K562 (cell line): ENCODE measurements at regions not wholly inside any gene's neighbourhood (a gene's known extent, or its start where the extent isn't known, plus 50 kb on each side); places are given as distances from the start of the nearest gene placed in this dataset.

Experiments used
- ATAC-seq: fragments of 200-7000 bp; cut with Tn5 transposase; 3 replicates; pipeline ENCODE4 v1.9.1; 2020; ENCODE audit warnings: moderate library complexity
- BruUV-seq: library from RNA; stranded (reverse); fragments of 400-500 nt; replicated peaks from 2 replicates; lab custom pipeline; 2021; lab: Mats Ljungman, UMichigan
- CTCF ChIA-PET: fragments of 300-600 bp; formaldehyde crosslinking; extraction: SDS; loops from one replicate; lab custom pipeline; 2021; ENCODE audit warnings: low intra/inter-chr PET ratio; lab: Yijun Ruan, JAX
- POLR2A ChIA-PET: fragments of 300-600, 350-650 bp; sonication (Branson Sonifier 250); formaldehyde crosslinking; extraction: SDS; loops from one replicate; lab custom pipeline; 2021; ENCODE audit warnings: antibody characterized with exemption, inconsistent platforms; lab: Yijun Ruan, JAX
- DNase-seq, 4 experiments: peaks; one replicate each; pipeline versions ENCODE4 v3.0.0 to v3.0.0-alpha.2; 2011 to 2018; ENCODE audit warnings: low spot score in 3 of 4, mixed read lengths in 3 of 4; ENCODE audit errors: extremely low read depth in 1 of 4
- FAIRE-seq: peaks from 2 replicates; lab custom pipeline; 2011; peaks lifted over from hg19 to GRCh38; lab: Jason Lieb, UNC
- H2AFZ ChIP-seq: 2 replicates; pipeline ENCODE4 v1.6.0; 2011; ENCODE audit warnings: low read depth, low read length, control low read depth, inconsistent platforms
- H3K27ac ChIP-seq: fragments of 200-600 bp; 3 replicates; pipeline ENCODE4 v1.8.0; 2011; ENCODE audit warnings: low read depth, mild to moderate bottlenecking, control low read depth, inconsistent platforms, low read length, moderate library complexity, mixed read lengths; ENCODE audit errors: extremely low read depth
- H3K27me3 ChIP-seq, 2 experiments: fragments of 300-600 bp in 1 of 2; 2 replicates in 1 of 2; 3 replicates in 1 of 2; pipeline versions ENCODE4 v1.6.0 to v1.8.0; 2011; ENCODE audit warnings: inconsistent platforms in 2 of 2, low read length in 2 of 2, mild to moderate bottlenecking in 1 of 2, mixed read lengths in 1 of 2, moderate library complexity in 1 of 2; ENCODE audit not compliant: control insufficient read depth in 2 of 2, insufficient read depth in 2 of 2
- H3K36me3 ChIP-seq: fragments of 300-600 bp; 3 replicates; pipeline ENCODE4 v1.8.0; 2011; ENCODE audit warnings: mild to moderate bottlenecking, low read length, inconsistent platforms; ENCODE audit not compliant: control insufficient read depth, insufficient read depth
- H3K4me1 ChIP-seq, 2 experiments: fragments of 200-600 bp in 1 of 2; replicated peaks in 1 of 2; 2 replicates in 1 of 2; 3 replicates in 1 of 2; pipeline versions ENCODE4 v1.5.1 to v1.8.0; 2011; ENCODE audit warnings: inconsistent platforms in 2 of 2, low read length in 2 of 2, mild to moderate bottlenecking in 1 of 2, mixed read lengths in 1 of 2, moderate library complexity in 1 of 2; ENCODE audit not compliant: control insufficient read depth in 2 of 2, insufficient read depth in 2 of 2
- H3K4me2 ChIP-seq: 2 replicates; pipeline ENCODE4 v1.6.1; 2011; ENCODE audit warnings: low read length, control low read depth, inconsistent platforms, mixed read lengths; ENCODE audit not compliant: insufficient read depth
- H3K4me3 ChIP-seq: fragments of 200-600 bp; sonication (generic), shearing (Covaris generic); 2 replicates; pipeline ENCODE4 v1.5.1; 2016; ENCODE audit warnings: control low read depth, inconsistent platforms
- H3K79me2 ChIP-seq: fragments of 200-600 bp; 3 replicates; pipeline ENCODE4 v1.8.0; 2011; ENCODE audit warnings: low read length, inconsistent platforms; ENCODE audit not compliant: control insufficient read depth, insufficient read depth
- H3K9ac ChIP-seq, 2 experiments: 2 replicates each; pipeline versions ENCODE4 v1.6.0 to v1.6.1; 2011; ENCODE audit warnings: low read depth in 2 of 2, low read length in 2 of 2, control low read depth in 1 of 2, inconsistent platforms in 1 of 2, mild to moderate bottlenecking in 1 of 2, mixed read lengths in 1 of 2; ENCODE audit not compliant: insufficient read depth in 1 of 2
- H3K9me1 ChIP-seq: one replicate; pipeline ENCODE4 v1.6.0; 2011; ENCODE audit warnings: inconsistent platforms, mild to moderate bottlenecking, low read length, moderate library complexity; ENCODE audit not compliant: control insufficient read depth, insufficient read depth
- H3K9me3 ChIP-seq: replicated peaks from 2 replicates; pipeline ENCODE4 v1.5.1; 2011; ENCODE audit warnings: low read depth, low read length, inconsistent platforms; ENCODE audit not compliant: control insufficient read depth, insufficient read depth
- H4K20me1 ChIP-seq: replicated peaks from 2 replicates; pipeline ENCODE4 v1.6.1; 2011; ENCODE audit warnings: low read length, inconsistent platforms, mixed read lengths; ENCODE audit not compliant: control insufficient read depth, insufficient read depth
- HDAC8 ChIP-seq: fragments of 450-650 bp; IDR thresholded peaks from 2 replicates; pipeline ENCODE4 v1.6.1; 2016; ENCODE audit warnings: mild to moderate bottlenecking, missing genetic modification characterization, moderate library complexity, missing compliant biosample characterization
- SAP30 ChIP-seq: fragments of 200-600 bp; sonication (generic); IDR thresholded peaks from 2 replicates; pipeline ENCODE4 v1.6.1; 2012; ENCODE audit warnings: borderline replicate concordance, low read depth, mild to moderate bottlenecking, moderate library complexity, low read length, control low read depth, inconsistent platforms; ENCODE audit not compliant: insufficient read depth, poor library complexity, severe bottlenecking
- ZNF124 ChIP-seq: sonication (generic); formaldehyde crosslinking; IDR thresholded peaks from 2 replicates; pipeline ENCODE4 v1.8.1; 2022; ENCODE audit warnings: missing genetic modification reagents
- WGBS: fragments of 100-300 bp; shearing (Covaris generic); methylation state at CpG from one replicate; pipeline ENCODE4 v1.1.6; 2016; ENCODE audit warnings: low coverage, mixed read lengths; ENCODE audit not compliant: insufficient coverage; ENCODE audit errors: missing lambda C conversion rate; 5-methylcytosine and 5-hydroxymethylcytosine counted together
- in situ Hi-C: fragments of 300-500 bp; cut with MboI; formaldehyde crosslinking; loops from 4 replicates; pipeline ENCODE4 v1.15.0; 2018; ENCODE audit warnings: inconsistent platforms, mixed read lengths
- intact Hi-C: fragments of 100-400 bp; cut with micrococcal nuclease; formaldehyde crosslinking; loops from 2 replicates; pipeline ENCODE4 v1.14.2; 2022
- TF ChIP-seq, protein P1 (sequence below): sonication (generic); formaldehyde crosslinking; IDR thresholded peaks from 2 replicates; pipeline ENCODE4 v1.4.0; 2020; ENCODE audit warnings: mild to moderate bottlenecking, missing genetic modification reagents
- TF ChIP-seq, protein P2 (sequence below): sonication (generic); formaldehyde crosslinking; IDR thresholded peaks from 2 replicates; pipeline ENCODE4 v1.8.1; 2023; ENCODE audit warnings: mild to moderate bottlenecking, missing genetic modification reagents

DNA sequence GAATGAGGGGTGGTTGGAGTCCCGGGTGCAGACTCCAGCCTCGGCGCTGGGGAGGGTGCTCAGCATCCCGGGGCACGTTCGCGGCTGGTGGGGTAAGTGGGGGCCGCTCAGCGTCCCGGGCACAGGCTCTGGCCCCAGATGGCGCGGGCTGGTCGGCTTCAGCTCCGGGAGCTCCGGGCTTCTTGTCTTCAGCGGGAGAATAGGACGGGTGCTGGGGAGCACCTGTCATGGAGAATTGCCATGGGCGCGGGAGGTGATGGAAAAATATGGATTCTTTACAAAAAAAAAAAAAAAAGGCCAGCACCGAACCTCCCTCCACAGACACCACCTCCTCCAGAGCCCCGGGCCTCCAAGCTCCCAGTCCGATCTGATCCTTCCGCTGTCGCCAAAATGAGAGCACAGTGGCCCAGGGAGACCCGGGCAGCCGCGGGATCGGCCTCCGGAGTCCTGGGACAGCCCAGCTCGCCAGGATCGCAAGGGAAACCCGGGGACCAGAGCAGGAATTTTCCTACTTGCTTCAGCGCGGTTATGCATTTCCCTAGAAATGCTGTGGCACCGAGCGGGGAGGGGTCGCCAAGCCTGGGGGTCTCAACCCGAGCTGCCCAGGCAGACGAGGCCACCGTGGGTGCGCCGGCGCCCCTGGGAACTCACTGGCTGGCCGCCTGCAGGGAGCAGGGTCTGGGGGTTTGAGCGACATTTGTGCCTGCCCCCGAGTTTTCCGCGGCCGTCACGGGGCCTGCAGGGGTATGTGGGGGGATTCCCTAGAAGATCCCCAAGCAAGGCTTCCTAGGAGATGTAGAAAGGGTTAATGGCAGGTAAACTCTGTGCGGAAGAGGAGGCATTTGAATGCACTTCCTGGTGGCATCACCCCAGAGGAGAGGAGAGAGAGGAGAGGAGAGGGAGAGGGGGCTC, 1336.9 kb downstream of the BRD1 start (continued):
- TF ChIP-seq, protein P1, sequence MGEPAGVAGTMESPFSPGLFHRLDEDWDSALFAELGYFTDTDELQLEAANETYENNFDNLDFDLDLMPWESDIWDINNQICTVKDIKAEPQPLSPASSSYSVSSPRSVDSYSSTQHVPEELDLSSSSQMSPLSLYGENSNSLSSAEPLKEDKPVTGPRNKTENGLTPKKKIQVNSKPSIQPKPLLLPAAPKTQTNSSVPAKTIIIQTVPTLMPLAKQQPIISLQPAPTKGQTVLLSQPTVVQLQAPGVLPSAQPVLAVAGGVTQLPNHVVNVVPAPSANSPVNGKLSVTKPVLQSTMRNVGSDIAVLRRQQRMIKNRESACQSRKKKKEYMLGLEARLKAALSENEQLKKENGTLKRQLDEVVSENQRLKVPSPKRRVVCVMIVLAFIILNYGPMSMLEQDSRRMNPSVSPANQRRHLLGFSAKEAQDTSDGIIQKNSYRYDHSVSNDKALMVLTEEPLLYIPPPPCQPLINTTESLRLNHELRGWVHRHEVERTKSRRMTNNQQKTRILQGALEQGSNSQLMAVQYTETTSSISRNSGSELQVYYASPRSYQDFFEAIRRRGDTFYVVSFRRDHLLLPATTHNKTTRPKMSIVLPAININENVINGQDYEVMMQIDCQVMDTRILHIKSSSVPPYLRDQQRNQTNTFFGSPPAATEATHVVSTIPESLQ, result no peak
- TF ChIP-seq ZNF124 (CRISPR knock-in tag), result no peak

DNA sequence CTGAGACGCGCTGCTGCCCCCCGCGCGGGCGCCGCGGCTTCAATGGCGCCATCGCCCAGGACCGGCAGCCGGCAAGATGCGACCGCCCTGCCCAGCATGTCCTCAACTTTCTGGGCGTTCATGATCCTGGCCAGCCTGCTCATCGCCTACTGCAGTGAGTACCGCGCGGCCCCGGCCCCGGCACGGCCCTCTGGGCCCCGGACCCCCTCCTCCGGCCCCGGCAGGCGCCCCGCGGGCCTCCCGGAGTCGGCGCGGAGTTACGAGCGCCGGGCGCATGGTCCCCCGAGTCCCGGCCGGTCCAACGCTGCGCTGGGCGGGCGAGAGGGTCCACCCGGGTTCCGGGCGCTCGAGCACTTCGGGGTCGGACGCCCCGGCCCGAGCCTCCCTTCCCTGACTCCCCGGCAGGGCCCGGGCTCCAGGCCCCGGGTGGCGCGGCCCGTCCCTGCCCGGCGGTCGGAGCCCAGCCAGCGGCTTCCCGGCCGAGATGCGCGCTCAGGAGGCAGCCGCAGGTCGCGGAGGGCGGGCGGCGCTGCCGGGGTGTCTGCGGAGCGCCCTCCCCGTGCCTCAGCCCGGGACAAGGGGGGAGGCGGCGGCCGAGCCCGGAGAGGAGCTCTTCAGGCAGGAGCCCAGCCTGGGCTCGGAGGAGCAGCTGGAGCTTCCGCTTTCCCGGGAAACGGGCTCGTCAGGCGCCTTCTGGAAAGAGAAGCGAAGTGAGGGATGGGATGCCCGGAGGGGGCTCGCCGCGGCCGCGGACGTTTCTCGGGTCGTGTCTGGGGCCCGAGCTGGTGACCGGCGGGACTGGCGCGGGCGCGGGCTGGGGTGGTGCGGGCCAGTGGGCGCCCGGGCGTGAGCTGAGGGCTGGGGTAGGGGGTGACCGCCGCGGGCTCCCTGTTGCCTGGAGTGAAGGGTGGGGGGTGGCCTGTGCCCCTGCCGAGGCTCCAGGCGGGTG, 1337.8 kb downstream of the BRD1 start:
- intact Hi-C loops, result no loop called here
- Histone ChIP-seq H3K79me2 (no peaks in the 10 kb centered on the region), H2AFZ (no peak overlapping the region), H3K36me3 (no peaks in the 10 kb centered on the region), H3K9me3 (no peaks in the 10 kb centered on the region), H3K27ac (no peak overlapping the region), H3K4me3 (no peak overlapping the region), H3K9ac (no peak overlapping the region), H4K20me1 (peaks cover 10% of the 10 kb centered on the region; the same call in 1 of the 2 replicates), H3K9me1 (no peaks in the 10 kb centered on the region), H3K27me3 (peaks cover 0 to 4% of the 10 kb centered on the region in 2 experiments; a peak in 1 of 5 replicates), H3K4me1 (no peaks in the 10 kb centered on the region), H3K4me2 (no peak overlapping the region)
- FAIRE-seq, result no peak
- no TSS peak for BruUV-seq
- 20% methylated on average over 6 of the region's 113 CpGs for WGBS
- ChIA-PET POLR2A (no interaction called here), CTCF (no interaction called here)
- no peak for DNase-seq
- ATAC-seq, result no peak
- in situ Hi-C loops, result loop anchor here (25.0 kb wide), 1 partner anchor 903 kb away; no protein-coding TSS in a partner anchor
- TF ChIP-seq SAP30, result no peak
- TF ChIP-seq, protein P2, sequence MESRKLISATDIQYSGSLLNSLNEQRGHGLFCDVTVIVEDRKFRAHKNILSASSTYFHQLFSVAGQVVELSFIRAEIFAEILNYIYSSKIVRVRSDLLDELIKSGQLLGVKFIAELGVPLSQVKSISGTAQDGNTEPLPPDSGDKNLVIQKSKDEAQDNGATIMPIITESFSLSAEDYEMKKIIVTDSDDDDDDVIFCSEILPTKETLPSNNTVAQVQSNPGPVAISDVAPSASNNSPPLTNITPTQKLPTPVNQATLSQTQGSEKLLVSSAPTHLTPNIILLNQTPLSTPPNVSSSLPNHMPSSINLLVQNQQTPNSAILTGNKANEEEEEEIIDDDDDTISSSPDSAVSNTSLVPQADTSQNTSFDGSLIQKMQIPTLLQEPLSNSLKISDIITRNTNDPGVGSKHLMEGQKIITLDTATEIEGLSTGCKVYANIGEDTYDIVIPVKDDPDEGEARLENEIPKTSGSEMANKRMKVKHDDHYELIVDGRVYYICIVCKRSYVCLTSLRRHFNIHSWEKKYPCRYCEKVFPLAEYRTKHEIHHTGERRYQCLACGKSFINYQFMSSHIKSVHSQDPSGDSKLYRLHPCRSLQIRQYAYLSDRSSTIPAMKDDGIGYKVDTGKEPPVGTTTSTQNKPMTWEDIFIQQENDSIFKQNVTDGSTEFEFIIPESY (CRISPR knock-in tag), result no peak
- TF ChIP-seq HDAC8 (tag), result no peak
